GM19023 (cell line): ENCODE measurements at regions not wholly inside any gene's neighbourhood (a gene's known extent, or its start where the extent isn't known, plus 50 kb on each side); places are given as distances from the start of the nearest gene placed in this dataset.
"Not testable (repeated sequence)": the region's sequence is repeated elsewhere in the genome, so short reads cannot be mapped to it uniquely, and the experiment has no call there.

Experiments used
- ATAC-seq: cut with Tn5 transposase; IDR thresholded peaks from one replicate; pipeline ENCODE4 v1.9.1; 2021; ENCODE audit warnings: mild to moderate bottlenecking, moderate library complexity; ENCODE audit not compliant: unreplicated experiment

GRCh38 chr2:208673631-208674030 lies 267.0 kb downstream of the PTH2R start:
- ATAC-seq, result no peak

- ATAC-seq, result no peak
Measured at GRCh38 chr2:208674919-208675318, 268.3 kb downstream of the PTH2R start.

GRCh38 chr2:208685929-208686328 lies 279.3 kb downstream of the PTH2R start:
- ATAC-seq, result not testable (repeated sequence)

GRCh38 chr2:208686665-208687064 lies 280.1 kb downstream of the PTH2R start:
- no peak for ATAC-seq

- ATAC-seq, result not testable (repeated sequence)
Measured at GRCh38 chr2:208687720-208688119, 281.1 kb downstream of the PTH2R start.

GRCh38 chr2:208698114-208698513 lies 291.5 kb downstream of the PTH2R start:
- ATAC-seq, result no peak

GRCh38 chr2:208708486-208708885 lies 301.9 kb downstream of the PTH2R start:
- no peak for ATAC-seq

GRCh38 chr2:208711598-208711997 lies 305.0 kb downstream of the PTH2R start:
- no peak for ATAC-seq

GRCh38 chr2:208713066-208713745 lies 306.6 kb downstream of the PTH2R start:
- ATAC-seq, result no peak

GRCh38 chr2:208718828-208719227 lies 312.2 kb downstream of the PTH2R start:
- no peak for ATAC-seq

- no peak for ATAC-seq
Measured at GRCh38 chr2:208722731-208723130, 316.1 kb downstream of the PTH2R start.

- no peak for ATAC-seq
Measured at GRCh38 chr2:208725280-208725679, 318.7 kb downstream of the PTH2R start.

- ATAC-seq, result no peak
Measured at GRCh38 chr2:208726242-208726641, 319.6 kb downstream of the PTH2R start.

- not testable (repeated sequence) for ATAC-seq
Measured at GRCh38 chr2:208751663-208752415, 345.2 kb downstream of the PTH2R start.

- ATAC-seq, result no peak
Measured at GRCh38 chr2:208757364-208757763, 350.8 kb downstream of the PTH2R start.

GRCh38 chr2:208773074-208773473 lies 366.5 kb downstream of the PTH2R start:
- not testable (repeated sequence) for ATAC-seq

GRCh38 chr2:208781166-208781565 lies 374.6 kb downstream of the PTH2R start:
- no peak for ATAC-seq

- ATAC-seq, result no peak
Measured at GRCh38 chr2:208782097-208782496, 375.5 kb downstream of the PTH2R start.

- ATAC-seq, result no peak
Measured at GRCh38 chr2:208783184-208783583, 376.6 kb downstream of the PTH2R start.

GRCh38 chr2:208784774-208785173 lies 378.2 kb downstream of the PTH2R start:
- not testable (repeated sequence) for ATAC-seq

- no peak for ATAC-seq
Measured at GRCh38 chr2:208791257-208791656, 384.7 kb downstream of the PTH2R start.

- no peak for ATAC-seq
Measured at GRCh38 chr2:208792766-208793165, 386.2 kb downstream of the PTH2R start.
